GM18511 (cell line): ENCODE measurements at regions not wholly inside any gene's neighbourhood (a gene's known extent, or its start where the extent isn't known, plus 50 kb on each side); places are given as distances from the start of the nearest gene placed in this dataset.

ENCODE experiments used
- ATAC-seq: cut with Tn5 transposase; IDR thresholded peaks from one replicate; pipeline ENCODE4 v1.9.1; 2021; ENCODE audit warnings: mild to moderate bottlenecking, moderate library complexity; ENCODE audit not compliant: unreplicated experiment

- ATAC-seq: no peak
These were observed 617.0 kb upstream of the TMEM132C start for GRCh38 chr12:127649961-127650360.

- ATAC-seq: no peak
These were observed 616.3 kb upstream of the TMEM132C start for GRCh38 chr12:127650626-127651025.

GRCh38 chr12:127652281-127652680 is 614.7 kb upstream of the TMEM132C start:
- ATAC-seq: no peak

DNA sequence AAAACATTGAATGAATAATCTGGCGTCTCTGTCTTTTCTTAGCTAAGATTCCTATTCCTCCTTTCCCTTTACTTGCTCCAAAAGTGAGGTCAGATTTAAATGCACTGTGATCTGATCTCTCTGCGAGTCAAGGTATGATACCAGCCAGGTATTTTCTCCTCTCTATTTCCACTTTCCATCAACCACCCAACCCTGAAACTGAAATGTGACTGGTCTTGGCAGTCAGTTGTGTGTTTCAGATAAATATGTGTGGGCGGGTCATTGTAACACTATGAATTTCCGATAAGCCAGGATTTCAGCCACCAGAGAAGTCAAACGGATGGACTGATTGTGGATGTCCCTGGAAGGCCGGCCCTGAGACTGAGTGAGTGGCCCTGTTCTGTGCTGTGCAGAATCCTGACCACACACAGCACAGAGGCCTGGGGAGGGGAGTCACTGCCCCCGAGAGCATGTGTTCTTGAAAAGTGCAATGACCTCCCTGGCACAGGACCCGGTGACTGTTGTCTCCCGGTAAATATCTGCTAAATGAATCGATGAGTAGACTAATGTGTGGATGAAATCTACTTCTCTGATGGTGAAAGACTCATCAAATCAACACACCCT is 612.5 kb upstream of the TMEM132C start:
- no peak for ATAC-seq

- no peak for ATAC-seq
These were observed 611.3 kb upstream of the TMEM132C start for GRCh38 chr12:127655691-127656090.

- ATAC-seq: no peak
These were observed 610.7 kb upstream of the TMEM132C start for GRCh38 chr12:127656266-127656665.

DNA sequence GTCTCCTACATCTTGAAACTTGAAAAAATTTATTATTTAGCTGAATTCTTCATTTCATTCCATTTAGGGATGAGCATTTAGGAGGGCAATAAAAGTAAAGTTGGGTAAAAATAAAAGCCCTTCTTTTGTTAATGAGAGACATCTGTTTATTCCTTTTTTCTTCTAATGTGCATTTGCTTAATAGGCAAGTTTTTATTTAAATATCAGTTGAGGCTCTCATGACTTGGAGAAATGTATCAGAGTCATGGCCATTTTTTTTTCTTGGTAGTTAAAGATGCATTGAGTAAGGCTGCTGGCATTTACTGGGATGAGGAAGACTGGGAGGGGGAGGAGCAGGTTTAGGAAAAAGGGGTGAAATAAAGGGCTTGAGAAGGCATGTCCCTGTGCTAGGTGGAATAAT is 609.9 kb upstream of the TMEM132C start:
- ATAC-seq: no peak

GRCh38 chr12:127660961-127661360 is 606.0 kb upstream of the TMEM132C start:
- no peak for ATAC-seq

DNA sequence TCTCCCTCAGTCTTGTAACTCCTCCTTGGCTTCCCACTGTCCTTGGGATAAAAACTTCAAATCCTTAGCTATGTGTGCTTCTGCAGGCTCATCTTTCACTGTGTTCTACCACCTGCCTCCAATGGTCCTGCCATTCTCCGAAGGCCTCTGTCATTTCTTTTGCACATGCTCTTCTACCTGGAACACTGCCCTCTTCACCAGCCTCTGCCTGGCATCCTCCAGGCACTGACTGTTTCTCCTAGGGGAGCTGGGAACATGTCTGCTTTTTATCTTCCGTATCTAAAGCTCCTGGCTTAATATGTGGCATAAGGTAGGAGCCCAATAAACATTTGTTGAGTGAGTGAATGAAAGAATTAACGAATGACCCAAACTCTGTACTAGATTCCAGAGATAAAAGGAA is 603.3 kb upstream of the TMEM132C start:
- no peak for ATAC-seq

DNA sequence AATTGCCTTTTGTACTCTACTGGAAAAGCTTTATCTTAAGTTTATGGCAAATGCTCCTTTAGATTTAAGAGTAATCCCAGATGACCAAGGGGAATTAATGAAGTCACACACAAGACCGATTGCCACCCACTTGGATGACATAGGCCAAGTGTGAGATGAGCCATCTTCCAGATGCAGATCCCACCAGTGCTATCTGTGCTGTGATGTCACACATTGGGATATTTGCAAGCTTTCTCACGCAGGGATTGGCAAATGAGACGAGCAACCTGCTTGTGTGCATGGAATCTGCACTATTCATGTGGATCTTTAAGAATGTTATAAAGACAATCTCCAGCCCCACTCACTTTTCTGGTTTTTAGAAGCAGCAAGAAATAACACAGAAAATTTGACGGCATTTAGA is 602.1 kb upstream of the TMEM132C start:
- ATAC-seq: no peak

- no peak for ATAC-seq
These were observed 599.8 kb upstream of the TMEM132C start for GRCh38 chr12:127667131-127667685.

GRCh38 chr12:127670294-127670693 is 596.7 kb upstream of the TMEM132C start:
- no peak for ATAC-seq

GRCh38 chr12:127670796-127671195 is 596.2 kb upstream of the TMEM132C start:
- ATAC-seq: no peak

DNA sequence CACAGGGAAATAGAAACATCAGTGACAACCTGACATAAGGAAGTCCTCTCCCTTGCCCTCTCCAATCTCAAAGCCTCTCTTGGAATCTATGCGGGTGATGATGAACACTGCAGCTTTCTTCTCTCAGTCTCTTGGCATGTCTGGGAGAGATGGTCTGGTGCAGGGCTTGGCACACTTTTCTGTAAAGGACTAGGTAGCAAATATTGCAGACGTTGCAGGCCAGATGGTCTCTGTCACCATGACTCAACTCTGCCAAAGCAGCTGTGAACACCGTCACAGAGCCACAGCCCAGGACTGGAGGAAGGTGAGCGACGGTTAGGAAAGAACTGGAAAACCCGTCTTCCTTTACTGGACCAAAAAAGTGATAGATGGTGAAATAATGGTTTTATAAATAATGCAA is 591.0 kb upstream of the TMEM132C start:
- ATAC-seq: no peak

DNA sequence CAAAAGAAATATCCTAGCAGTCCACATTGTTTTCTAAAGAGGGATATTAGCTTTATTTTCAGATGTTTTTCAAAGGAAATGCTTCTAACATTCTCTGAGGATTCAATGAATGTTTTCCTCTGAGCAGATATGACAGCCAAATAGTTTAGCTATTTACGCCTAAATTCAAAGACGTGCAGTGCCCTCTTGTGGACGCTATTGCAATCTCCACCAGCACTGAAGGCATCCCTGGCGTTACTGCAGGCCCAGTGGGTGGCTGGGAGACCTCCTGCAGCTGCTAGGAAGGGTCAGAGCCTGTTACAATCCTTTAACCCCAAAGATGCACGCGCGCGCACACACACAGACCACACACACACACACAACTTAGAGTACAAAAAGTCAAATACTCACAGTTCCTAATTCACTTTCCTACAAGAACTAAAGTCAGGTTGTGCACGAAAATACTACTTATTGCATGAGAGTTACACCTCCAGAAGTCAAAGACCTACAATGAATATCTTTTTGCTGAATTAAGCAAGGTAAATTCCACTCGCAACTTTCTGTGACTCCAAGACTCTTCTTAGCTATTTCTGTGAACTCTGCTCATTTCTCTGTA is 589.3 kb upstream of the TMEM132C start:
- ATAC-seq: no peak

DNA sequence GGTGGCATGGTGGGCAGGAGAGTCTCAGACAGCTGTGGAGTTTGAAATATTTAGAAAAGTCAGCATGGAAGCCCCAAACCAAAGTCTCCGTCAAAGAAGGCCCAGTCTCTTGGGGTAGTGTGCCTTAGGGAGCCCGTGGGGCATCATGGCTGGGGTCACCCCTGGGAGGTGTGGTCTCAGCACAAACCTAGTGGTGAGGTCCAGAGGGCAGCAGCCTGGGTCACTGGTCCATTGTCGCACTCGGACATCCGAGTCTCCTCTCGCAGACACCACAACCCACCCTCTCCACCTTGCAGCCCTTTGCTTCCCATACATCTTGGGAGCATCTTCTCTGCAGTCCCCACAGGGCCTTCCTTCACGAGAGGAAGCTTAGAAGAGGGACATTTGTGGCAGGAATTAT is 588.0 kb upstream of the TMEM132C start:
- ATAC-seq: no peak

- ATAC-seq: no peak
These were observed 586.5 kb upstream of the TMEM132C start for GRCh38 chr12:127680516-127680915.

- no peak for ATAC-seq
These were observed 585.7 kb upstream of the TMEM132C start for GRCh38 chr12:127681151-127681754.

DNA sequence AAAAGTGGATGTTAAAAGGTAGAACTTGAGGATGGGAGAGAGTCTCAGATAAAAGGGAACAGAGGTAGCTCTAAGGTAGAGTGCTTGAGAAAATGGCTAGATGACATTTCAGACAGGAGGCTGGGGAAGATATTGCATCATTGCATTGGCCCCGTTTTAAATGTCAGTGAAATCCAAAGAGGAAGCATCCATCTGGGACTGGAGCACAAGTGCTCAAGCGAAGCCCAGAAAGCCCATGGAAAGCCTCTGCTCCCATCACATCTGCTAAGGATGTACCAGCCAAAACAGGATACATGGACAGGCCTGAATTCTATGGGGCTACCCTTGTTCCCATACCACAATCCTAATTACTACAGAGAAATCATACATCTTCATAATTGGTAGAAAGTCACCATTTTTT is 581.5 kb upstream of the TMEM132C start:
- no peak for ATAC-seq

DNA sequence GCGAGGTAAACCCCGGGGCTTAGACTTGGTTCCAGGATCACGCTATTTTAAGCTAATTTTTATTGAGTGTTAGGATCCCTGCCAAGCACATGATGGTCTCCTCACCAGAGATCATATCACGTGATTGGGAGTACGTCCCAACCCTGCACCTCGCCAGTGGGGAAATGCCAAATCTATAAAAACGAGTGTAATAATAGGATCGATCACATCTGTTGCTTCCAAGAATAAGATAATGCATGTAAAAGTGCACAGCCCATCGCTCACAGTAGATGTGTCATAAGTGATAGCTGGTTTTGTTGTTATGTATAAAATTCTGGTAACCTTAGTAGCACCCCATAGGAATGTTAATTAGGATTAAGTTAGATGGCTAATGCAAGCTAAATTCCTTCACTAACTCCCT is 581.0 kb upstream of the TMEM132C start:
- no peak for ATAC-seq

DNA sequence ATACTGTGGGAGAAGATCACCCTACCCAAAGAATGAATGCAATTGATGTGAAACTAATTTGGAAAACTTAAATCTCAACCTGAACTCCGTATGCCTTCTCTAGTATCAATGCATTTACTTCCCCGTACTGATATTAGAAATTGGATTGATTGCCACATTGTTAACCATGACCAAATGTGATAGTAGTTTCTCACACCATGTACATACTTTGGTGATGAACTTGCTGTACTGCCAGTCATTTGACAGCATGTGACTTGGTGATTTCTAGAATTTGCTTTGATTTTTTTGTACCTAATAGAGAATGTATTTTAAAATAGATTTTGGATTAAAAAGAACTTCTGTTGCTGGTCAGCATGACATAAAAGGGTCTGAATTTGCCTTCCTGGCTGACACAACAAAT is 579.8 kb upstream of the TMEM132C start:
- ATAC-seq: no peak

DNA sequence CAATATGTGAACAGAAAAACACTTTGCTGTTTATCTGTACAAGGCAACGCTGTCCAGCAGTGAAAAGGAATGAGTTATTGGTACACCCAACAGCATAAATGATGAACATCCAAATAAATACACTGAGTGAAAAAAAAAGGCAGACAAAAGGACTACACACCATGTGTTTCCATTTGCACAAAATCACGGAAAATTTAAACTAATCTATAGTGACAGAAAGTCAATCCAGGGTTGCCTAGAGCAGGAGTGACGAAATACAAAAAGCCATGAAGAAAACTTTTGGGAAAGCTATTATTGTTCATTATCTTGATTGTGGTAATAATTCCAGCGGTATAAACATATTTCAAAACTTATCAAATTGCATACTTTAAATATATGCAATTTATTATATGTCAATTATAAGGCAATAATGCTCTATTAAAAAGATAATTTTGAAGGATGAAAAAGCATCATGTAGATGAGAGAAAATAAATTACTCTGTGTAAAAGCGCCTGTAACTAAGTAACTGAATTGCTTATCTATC is 578.0 kb upstream of the TMEM132C start:
- ATAC-seq: no peak
